NB4 (cell line): ENCODE measurements at regions not wholly inside any gene's neighbourhood (a gene's known extent, or its start where the extent isn't known, plus 50 kb on each side); places are given as distances from the start of the nearest gene placed in this dataset.

Source experiments
- CTCF ChIP-seq: IDR thresholded peaks from one replicate; pipeline ENCODE4 v1.5.1; 2012; ENCODE audit warnings: low read depth, low read length
- MAX ChIP-seq: IDR thresholded peaks from 2 replicates; pipeline ENCODE4 v1.6.1; 2011; ENCODE audit warnings: low read depth, low read length
- POLR2A ChIP-seq: IDR thresholded peaks from 2 replicates; pipeline ENCODE4 v1.6.1; 2011; ENCODE audit warnings: mild to moderate bottlenecking; ENCODE audit not compliant: insufficient read length; ENCODE audit errors: extremely low read depth

DNA sequence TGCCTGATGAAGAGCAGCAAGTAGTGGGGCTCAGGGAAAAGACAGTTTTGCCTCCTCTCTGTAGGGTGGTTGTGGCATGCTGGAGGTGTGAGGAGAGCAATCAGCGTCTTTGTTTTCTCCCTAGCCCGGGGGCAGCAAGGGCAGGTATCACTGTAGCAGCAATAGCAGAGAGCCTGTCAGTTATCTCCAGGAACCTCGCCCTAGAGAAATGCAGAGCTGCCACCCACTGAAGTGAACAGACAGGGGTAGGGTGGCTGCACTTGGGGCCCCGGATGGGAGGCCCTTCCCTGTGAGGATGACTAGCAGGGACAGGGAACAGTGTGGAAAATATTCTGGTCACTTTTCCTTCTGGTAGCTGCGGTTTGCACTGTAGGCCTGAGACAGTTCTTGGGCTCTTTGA is 886.5 kb downstream of the CDH8 start:
- no peak for TF ChIP-seq CTCF
- no peak for TF ChIP-seq POLR2A
- no peak for TF ChIP-seq MAX
